HepG2 (cell line): ENCODE measurements at regions not wholly inside any gene's neighbourhood (a gene's known extent, or its start where the extent isn't known, plus 50 kb on each side); places are given as distances from the start of the nearest gene placed in this dataset.

ENCODE experiments used
- ATAC-seq: fragments of 200-7000 bp; cut with Tn5 transposase; 3 replicates; pipeline ENCODE4 v1.9.1; 2020; ENCODE audit warnings: mild to moderate bottlenecking, moderate library complexity
- BruUV-seq: library from RNA; stranded (reverse); fragments of 400-500 nt; replicated peaks from 2 replicates; lab custom pipeline; 2021; lab: Mats Ljungman, UMichigan
- CTCF ChIA-PET: fragments of 300-600 bp; formaldehyde crosslinking; extraction: SDS; loops from one replicate; lab custom pipeline; 2021; ENCODE audit warnings: low total read pairs, inconsistent platforms, low intra/inter-chr PET ratio; lab: Yijun Ruan, JAX
- POLR2A ChIA-PET: fragments of 350-600 bp; sonication (Branson Sonifier 250); formaldehyde crosslinking; loops from one replicate; lab custom pipeline; 2020; ENCODE audit warnings: antibody characterized with exemption, inconsistent platforms; lab: Yijun Ruan, JAX
- DNase-seq: peaks from one replicate; pipeline ENCODE4 v3.0.0-alpha.2; 2015; ENCODE audit warnings: low spot score
- FAIRE-seq: peaks from 3 replicates; lab custom pipeline; 2011; peaks lifted over from hg19 to GRCh38; lab: Jason Lieb, UNC
- H2AFZ ChIP-seq: one replicate; pipeline ENCODE4 v1.6.1; 2011; ENCODE audit warnings: low read length, inconsistent platforms
- H3K27ac ChIP-seq: fragments of 300-600 bp; 3 replicates; pipeline ENCODE4 v1.8.0; 2011; ENCODE audit warnings: mixed run types, mild to moderate bottlenecking, mixed read lengths, low read length, inconsistent platforms; ENCODE audit not compliant: insufficient read depth; ENCODE audit errors: extremely low read length
- H3K27me3 ChIP-seq, 2 experiments: fragments of 200-600 bp in 1 of 2; 2 replicates in 1 of 2; 3 replicates in 1 of 2; pipeline versions ENCODE4 v1.6.0 to v1.8.0; 2011; ENCODE audit warnings: low read length in 2 of 2, mild to moderate bottlenecking in 2 of 2, moderate library complexity in 2 of 2, inconsistent platforms in 1 of 2; ENCODE audit not compliant: insufficient read depth in 2 of 2, control insufficient read depth in 1 of 2
- H3K36me3 ChIP-seq, 2 experiments: fragments of 200-600 bp in 1 of 2; replicated peaks in 1 of 2; 2 replicates in 1 of 2; 3 replicates in 1 of 2; pipeline versions ENCODE4 v1.5.1 to v1.8.0; 2011; ENCODE audit warnings: low read length in 2 of 2, inconsistent platforms in 1 of 2; ENCODE audit not compliant: insufficient read depth in 2 of 2, control insufficient read depth in 1 of 2
- H3K4me1 ChIP-seq: 2 replicates; pipeline ENCODE4 v1.5.1; 2012; ENCODE audit warnings: low read length, inconsistent platforms; ENCODE audit not compliant: insufficient read depth
- H3K4me2 ChIP-seq: 2 replicates; pipeline ENCODE4 v1.6.0; 2011; ENCODE audit warnings: low read depth, low read length, inconsistent platforms
- H3K4me3 ChIP-seq, 3 experiments: fragments of 200-600 bp in 1 of 3; sonication (generic), shearing (Covaris generic) in 1 of 3; replicated peaks in 1 of 3; 2 replicates each; pipeline ENCODE4 v1.5.1; 2011 to 2016; ENCODE audit warnings: low read length in 3 of 3, inconsistent platforms in 2 of 3, low read depth in 2 of 3, mild to moderate bottlenecking in 2 of 3, control low read depth in 1 of 3, mixed read lengths in 1 of 3; ENCODE audit not compliant: insufficient read depth in 1 of 3
- H3K79me2 ChIP-seq: one replicate; pipeline ENCODE4 v1.6.1; 2011; ENCODE audit warnings: low read length, inconsistent platforms; ENCODE audit not compliant: insufficient read depth
- H3K9ac ChIP-seq: 2 replicates; pipeline ENCODE4 v1.6.0; 2011; ENCODE audit warnings: mild to moderate bottlenecking, low read depth, low read length, inconsistent platforms; ENCODE audit not compliant: insufficient read depth
- H3K9me3 ChIP-seq: 2 replicates; pipeline ENCODE4 v1.5.1; 2012; ENCODE audit warnings: mild to moderate bottlenecking, low read length
- H4K20me1 ChIP-seq: 2 replicates; pipeline ENCODE4 v1.6.0; 2011; ENCODE audit warnings: inconsistent platforms, mild to moderate bottlenecking, low read length, moderate library complexity; ENCODE audit not compliant: insufficient read depth
- BCLAF1 ChIP-seq: fragments of 450-650 bp; IDR thresholded peaks from 2 replicates; pipeline ENCODE4 v1.6.1; 2017; ENCODE audit warnings: mild to moderate bottlenecking
- RARG ChIP-seq: sonication (generic); formaldehyde crosslinking; IDR thresholded peaks from 2 replicates; pipeline ENCODE4 v1.4.0; 2020; ENCODE audit warnings: low read depth, mild to moderate bottlenecking, missing genetic modification reagents
- ZNF549 ChIP-seq: sonication (generic); formaldehyde crosslinking; IDR thresholded peaks from 2 replicates; pipeline ENCODE4 v1.5.0; 2020; ENCODE audit warnings: missing genetic modification reagents
- WGBS: methylation state at CpG from one replicate; pipeline ENCODE4 v1.1.6; 2017; ENCODE audit warnings: low lambda C conversion rate; 5-methylcytosine and 5-hydroxymethylcytosine counted together
- in situ Hi-C: cut with HindIII; loops from 2 replicates; pipeline ENCODE4 v1.10.0; 2017; ENCODE audit warnings: low pct_unique_long_range_greater_than_20kb; ENCODE audit not compliant: extremely low pct_ligation_motif_present
- intact Hi-C: fragments of 100-400 bp; cut with micrococcal nuclease; formaldehyde crosslinking; loops from one replicate; pipeline ENCODE4 v1.10.0; 2022; ENCODE audit not compliant: unreplicated experiment

GRCh38 chr6:82573254-82573972, 209.8 kb downstream of the TPBG start (continued):
- no peak for TF ChIP-seq BCLAF1
- TF ChIP-seq, all 625 proteins: peak for 0

- TF ChIP-seq ZNF549 (CRISPR knock-in tag) (no peak), RARG (CRISPR knock-in tag) (no peak)
- Histone ChIP-seq H3K36me3 (no peaks in the 10 kb centered on the region), H3K4me2 (no peak overlapping the region), H3K9ac (no peak overlapping the region), H3K27me3 (no peaks in the 10 kb centered on the region), H3K4me3 (no peak overlapping the region), H3K9me3 (no peaks in the 10 kb centered on the region), H3K4me1 (no peaks in the 10 kb centered on the region), H2AFZ (no peak overlapping the region), H4K20me1 (no peaks in the 10 kb centered on the region), H3K27ac (no peak overlapping the region), H3K79me2 (no peaks in the 10 kb centered on the region)
- no peak for DNase-seq
- intact Hi-C loops (no loop called here), in situ Hi-C loops (loop anchor here (25.0 kb wide), 1 partner anchor 486 kb away; the partner anchor contains the start of genes DOP1A and UBE3D)
- POLR2A ChIA-PET = no interaction called here
- no peak for ATAC-seq
- no peak for FAIRE-seq
- WGBS = 0% methylated on average over 1 of the region's 1 CpG
- no TSS peak for BruUV-seq
- CTCF ChIA-PET = no interaction called here
Measured at GRCh38 chr6:82576284-82576683, 212.7 kb downstream of the TPBG start.
